IPS-NIHi7 (cell line): ENCODE measurements at regions not wholly inside any gene's neighbourhood (a gene's known extent, or its start where the extent isn't known, plus 50 kb on each side); places are given as distances from the start of the nearest gene placed in this dataset.
A peak's percentile ranks its signal among the peaks of the same experiment; 100 is the strongest.
"Not testable (repeated sequence)": the region's sequence is repeated elsewhere in the genome, so short reads cannot be mapped to it uniquely, and the experiment has no call there.

Experiments used
- DNase-seq: peaks from one replicate; pipeline ENCODE4 v3.0.0; 2012; ENCODE audit warnings: mixed read lengths; ENCODE audit errors: extremely low spot score

- no peak for DNase-seq
These were observed 546.9 kb upstream of the API5 start for GRCh38 chr11:42764936-42765335.

GRCh38 chr11:42768576-42768975 lies 543.2 kb upstream of the API5 start:
- DNase-seq: no peak

- DNase-seq: peak; percentile 48
These were observed 541.2 kb upstream of the API5 start for GRCh38 chr11:42770444-42771065.

- DNase-seq: peak; percentile 11
These were observed 538.9 kb upstream of the API5 start for GRCh38 chr11:42772886-42773285.

GRCh38 chr11:42773729-42774128 lies 538.1 kb upstream of the API5 start:
- DNase-seq: no peak

- DNase-seq: no peak
These were observed 537.2 kb upstream of the API5 start for GRCh38 chr11:42774567-42774966.

- no peak for DNase-seq
These were observed 534.0 kb upstream of the API5 start for GRCh38 chr11:42777776-42778175.

- DNase-seq: peak; percentile 34
These were observed 533.6 kb upstream of the API5 start for GRCh38 chr11:42778193-42778592.

- DNase-seq: no peak
These were observed 532.2 kb upstream of the API5 start for GRCh38 chr11:42779555-42779954.

- DNase-seq: no peak
These were observed 524.8 kb upstream of the API5 start for GRCh38 chr11:42786981-42787380.

- DNase-seq: not testable (repeated sequence)
These were observed 516.3 kb upstream of the API5 start for GRCh38 chr11:42795483-42795882.

- no peak for DNase-seq
These were observed 511.8 kb upstream of the API5 start for GRCh38 chr11:42800041-42800440.

GRCh38 chr11:42802201-42802899 lies 509.4 kb upstream of the API5 start:
- no peak for DNase-seq

GRCh38 chr11:42806191-42806590 lies 505.6 kb upstream of the API5 start:
- DNase-seq: no peak

- DNase-seq: no peak
These were observed 499.4 kb upstream of the API5 start for GRCh38 chr11:42812361-42812760.

- no peak for DNase-seq
These were observed 498.8 kb upstream of the API5 start for GRCh38 chr11:42812960-42813359.

GRCh38 chr11:42816471-42816870 lies 495.3 kb upstream of the API5 start:
- DNase-seq: no peak

- no peak for DNase-seq
These were observed 492.7 kb upstream of the API5 start for GRCh38 chr11:42819126-42819525.

GRCh38 chr11:42822188-42822587 lies 489.6 kb upstream of the API5 start:
- not testable (repeated sequence) for DNase-seq

- DNase-seq: no peak
These were observed 488.2 kb upstream of the API5 start for GRCh38 chr11:42823546-42823945.

GRCh38 chr11:42824067-42824466 lies 487.7 kb upstream of the API5 start:
- DNase-seq: no peak

- no peak for DNase-seq
These were observed 486.2 kb upstream of the API5 start for GRCh38 chr11:42825598-42825997.

- DNase-seq: no peak
These were observed 484.0 kb upstream of the API5 start for GRCh38 chr11:42827845-42828244.

- DNase-seq: no peak
These were observed 473.8 kb upstream of the API5 start for GRCh38 chr11:42837994-42838393.
